Duodenal mucosa (tissue), 2 donors: ENCODE measurements at regions not wholly inside any gene's neighbourhood (a gene's known extent, or its start where the extent isn't known, plus 50 kb on each side); places are given as distances from the start of the nearest gene placed in this dataset.

Source experiments
- H3K27ac ChIP-seq: one replicate; pipeline ENCODE4 v1.7.0; 2013; ENCODE audit warnings: low read depth, low read length
- H3K27me3 ChIP-seq, 2 donors: one replicate each; pipeline ENCODE4 v1.7.0; 2013; ENCODE audit warnings: low read length in 2 of 2, control low read depth in 1 of 2; ENCODE audit not compliant: insufficient read depth in 2 of 2, control insufficient read depth in 1 of 2
- H3K36me3 ChIP-seq, 2 donors: one replicate each; pipeline ENCODE4 v1.7.0; 2013; ENCODE audit warnings: low read length in 2 of 2, control low read depth in 1 of 2; ENCODE audit not compliant: insufficient read depth in 2 of 2, control insufficient read depth in 1 of 2
- H3K4me1 ChIP-seq, 2 donors: one replicate each; pipeline ENCODE4 v1.7.0; 2013; ENCODE audit warnings: low read length in 2 of 2, control low read depth in 1 of 2; ENCODE audit not compliant: insufficient read depth in 2 of 2, control insufficient read depth in 1 of 2
- H3K4me3 ChIP-seq, 2 donors: one replicate each; pipeline ENCODE4 v1.7.0; 2013; ENCODE audit warnings: low read length in 2 of 2, low read depth in 1 of 2
- H3K9ac ChIP-seq, 2 donors: one replicate each; pipeline ENCODE4 v1.7.0; 2013; ENCODE audit warnings: low read length in 2 of 2, low read depth in 1 of 2
- H3K9me3 ChIP-seq, 2 donors: one replicate each; pipeline ENCODE4 v1.7.0; 2013; ENCODE audit warnings: low read length in 2 of 2, control low read depth in 1 of 2; ENCODE audit not compliant: control insufficient read depth in 1 of 2

- Histone ChIP-seq H3K27me3 (no peaks in the 10 kb centered on the region), H3K36me3 (no peaks in the 10 kb centered on the region), H3K4me1 (no peaks in the 10 kb centered on the region), H3K27ac (no peak overlapping the region), H3K9me3 (no peaks in the 10 kb centered on the region), H3K9ac (no peak overlapping the region), H3K4me3 (no peak overlapping the region)
Measured at GRCh38 chr1:177794376-177794991, 175.4 kb downstream of the SEC16B start.

DNA sequence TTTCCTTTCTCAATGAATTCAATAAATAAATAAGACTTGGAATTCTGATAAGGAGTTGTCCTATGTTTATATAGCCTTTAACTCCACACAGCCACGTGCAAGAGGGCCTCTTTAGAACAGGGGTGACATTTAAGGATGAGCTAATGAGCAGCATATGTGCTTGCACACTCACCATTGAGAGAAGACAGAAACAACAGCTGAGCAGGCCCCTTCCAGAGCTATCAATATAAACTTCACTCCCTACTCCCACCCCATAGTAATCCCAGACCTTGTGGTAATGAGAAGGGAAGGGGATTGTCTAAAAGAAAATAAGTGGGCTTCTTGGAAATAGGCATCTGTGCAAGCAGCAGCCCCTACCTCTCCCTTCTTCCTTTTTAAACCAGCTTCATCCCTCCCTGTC lies 176.0 kb downstream of the SEC16B start:
- Histone ChIP-seq H3K27ac (no peak overlapping the region), H3K9me3 (no peaks in the 10 kb centered on the region)

DNA sequence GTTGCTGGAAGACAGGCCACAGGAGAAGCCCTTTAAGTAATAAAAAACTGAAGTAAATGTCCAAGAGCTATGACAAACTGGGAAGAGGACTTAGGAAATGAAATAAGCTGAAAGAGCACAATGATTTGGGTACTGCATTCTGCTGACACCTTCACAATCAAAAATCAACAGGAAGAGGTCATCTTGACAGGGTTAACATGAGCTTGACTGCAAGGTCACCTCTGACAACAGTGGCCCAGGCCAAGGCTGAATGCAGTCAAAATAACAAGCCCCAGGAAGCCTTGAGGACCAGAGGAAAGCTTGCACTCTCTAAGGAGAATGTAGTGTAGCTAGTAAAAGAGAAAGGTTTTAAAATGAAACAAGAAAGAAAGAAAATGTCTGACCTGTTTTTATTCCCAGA lies 179.3 kb downstream of the SEC16B start:
- H3K36me3 ChIP-seq = no peaks in the 10 kb centered on the region
- no peak overlapping the region for H3K9ac ChIP-seq
- no peak overlapping the region for H3K4me3 ChIP-seq
- H3K27me3 ChIP-seq = no peaks in the 10 kb centered on the region
- H3K9me3 ChIP-seq = no peaks in the 10 kb centered on the region
- H3K4me1 ChIP-seq = no peaks in the 10 kb centered on the region
- no peak overlapping the region for H3K27ac ChIP-seq

More for the DNA sequence above, 176.0 kb downstream of the SEC16B start:
- Histone ChIP-seq H3K4me3 (no peak overlapping the region), H3K4me1 (no peaks in the 10 kb centered on the region), H3K9ac (no peak overlapping the region), H3K27me3 (no peaks in the 10 kb centered on the region), H3K36me3 (no peaks in the 10 kb centered on the region)

DNA sequence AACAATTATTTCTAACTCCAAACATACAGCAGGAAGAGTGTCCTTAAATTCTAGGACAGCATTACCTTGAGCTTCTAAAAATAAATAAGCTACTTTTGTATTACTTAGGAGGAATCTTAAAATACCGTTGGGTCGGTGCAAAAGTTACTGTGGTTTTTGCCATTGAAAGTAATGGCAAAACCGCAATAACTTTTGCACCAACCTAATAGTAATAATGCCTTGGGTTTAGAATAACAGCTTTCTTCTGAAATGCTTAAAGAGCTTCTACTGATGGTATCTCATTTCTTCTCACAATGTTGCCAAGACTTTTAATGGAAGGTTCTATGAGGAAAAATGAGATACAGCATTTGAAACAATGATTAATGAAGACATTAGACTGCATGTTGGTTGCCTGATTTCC lies 179.9 kb downstream of the SEC16B start:
- no peaks in the 10 kb centered on the region for H3K36me3 ChIP-seq
- H3K27me3 ChIP-seq = no peaks in the 10 kb centered on the region
- H3K4me1 ChIP-seq = no peaks in the 10 kb centered on the region
- no peak overlapping the region for H3K4me3 ChIP-seq
- no peaks in the 10 kb centered on the region for H3K9me3 ChIP-seq
- H3K27ac ChIP-seq = no peak overlapping the region
- no peak overlapping the region for H3K9ac ChIP-seq

DNA sequence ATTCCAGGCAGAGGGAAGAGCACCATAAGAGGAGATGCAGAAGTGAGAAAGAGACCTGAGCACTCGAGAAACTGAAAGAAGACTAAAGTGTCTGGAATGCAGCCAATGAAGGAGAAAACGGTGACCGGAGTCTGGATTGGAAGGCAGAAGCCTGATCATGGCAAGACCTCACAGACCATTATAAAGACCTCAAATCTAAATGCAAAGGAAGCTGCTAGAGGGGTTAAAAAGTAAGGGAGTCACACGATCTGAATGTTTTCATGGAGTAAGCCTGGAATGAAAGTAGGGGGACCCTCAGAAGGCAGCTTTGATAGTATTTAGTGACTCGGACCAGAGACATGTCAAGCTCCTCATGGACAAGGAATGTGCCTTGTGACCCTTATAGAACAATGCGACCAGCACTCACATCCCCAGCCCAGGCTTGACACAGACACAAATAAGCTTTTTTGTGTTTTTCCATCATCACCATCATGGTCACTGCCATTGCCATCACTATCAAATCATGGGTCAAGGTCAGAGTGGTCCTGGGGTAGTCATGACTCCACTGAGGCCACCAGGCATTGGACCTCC lies 183.6 kb downstream of the SEC16B start:
- no peaks in the 10 kb centered on the region for H3K9me3 ChIP-seq
- no peaks in the 10 kb centered on the region for H3K36me3 ChIP-seq
- H3K27ac ChIP-seq = no peak overlapping the region
- H3K9ac ChIP-seq = no peak overlapping the region
- H3K4me3 ChIP-seq = no peak overlapping the region
- no peaks in the 10 kb centered on the region for H3K4me1 ChIP-seq
- H3K27me3 ChIP-seq = no peaks in the 10 kb centered on the region

- H3K4me3 ChIP-seq = no peak overlapping the region
- H3K9ac ChIP-seq = no peak overlapping the region
- no peaks in the 10 kb centered on the region for H3K4me1 ChIP-seq
- H3K27me3 ChIP-seq = peaks cover 0 to 7% of the 10 kb centered on the region in 2 donors
- H3K9me3 ChIP-seq = no peaks in the 10 kb centered on the region
- H3K36me3 ChIP-seq = no peaks in the 10 kb centered on the region
- no peak overlapping the region for H3K27ac ChIP-seq
Measured at GRCh38 chr1:177784936-177785335, 184.9 kb downstream of the SEC16B start.

DNA sequence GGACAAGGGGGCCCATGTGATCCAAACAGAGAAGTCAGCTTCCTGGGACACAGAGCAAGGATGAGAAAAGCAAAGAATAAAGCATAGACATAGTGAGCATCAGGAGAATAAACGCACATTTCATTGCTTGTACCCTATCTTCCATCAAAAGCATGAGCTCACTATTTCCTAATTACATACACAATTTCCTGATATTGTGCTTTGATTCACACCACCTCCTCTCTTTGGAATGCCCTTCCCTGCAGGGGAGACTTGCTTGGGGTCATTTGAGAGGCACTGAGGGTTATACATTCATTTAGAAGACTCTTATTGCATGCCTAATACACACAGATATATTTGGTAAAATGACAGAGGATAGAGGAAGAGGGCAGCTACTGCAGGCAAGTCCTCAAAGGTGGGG lies 185.4 kb downstream of the SEC16B start:
- H3K4me1 ChIP-seq = no peaks in the 10 kb centered on the region
- H3K4me3 ChIP-seq = no peak overlapping the region
- H3K36me3 ChIP-seq = no peaks in the 10 kb centered on the region
- no peaks in the 10 kb centered on the region for H3K9me3 ChIP-seq
- no peak overlapping the region for H3K9ac ChIP-seq
- no peak overlapping the region for H3K27ac ChIP-seq
- H3K27me3 ChIP-seq = peaks cover 0 to 7% of the 10 kb centered on the region in 2 donors

GRCh38 chr1:177783051-177783450 lies 186.8 kb downstream of the SEC16B start:
- H3K9ac ChIP-seq = no peak overlapping the region
- no peaks in the 10 kb centered on the region for H3K4me1 ChIP-seq
- H3K27ac ChIP-seq = no peak overlapping the region
- no peak overlapping the region for H3K4me3 ChIP-seq
- no peaks in the 10 kb centered on the region for H3K36me3 ChIP-seq
- peaks cover 0 to 7% of the 10 kb centered on the region in 2 donors for H3K27me3 ChIP-seq
- H3K9me3 ChIP-seq = no peaks in the 10 kb centered on the region

- no peak overlapping the region for H3K9ac ChIP-seq
- no peak overlapping the region for H3K4me3 ChIP-seq
- H3K27ac ChIP-seq = no peak overlapping the region
- H3K9me3 ChIP-seq = no peaks in the 10 kb centered on the region
- peaks cover 0 to 7% of the 10 kb centered on the region in 2 donors for H3K27me3 ChIP-seq
- H3K4me1 ChIP-seq = no peaks in the 10 kb centered on the region
- no peaks in the 10 kb centered on the region for H3K36me3 ChIP-seq
Measured at GRCh38 chr1:177780096-177780700, 189.7 kb downstream of the SEC16B start.

DNA sequence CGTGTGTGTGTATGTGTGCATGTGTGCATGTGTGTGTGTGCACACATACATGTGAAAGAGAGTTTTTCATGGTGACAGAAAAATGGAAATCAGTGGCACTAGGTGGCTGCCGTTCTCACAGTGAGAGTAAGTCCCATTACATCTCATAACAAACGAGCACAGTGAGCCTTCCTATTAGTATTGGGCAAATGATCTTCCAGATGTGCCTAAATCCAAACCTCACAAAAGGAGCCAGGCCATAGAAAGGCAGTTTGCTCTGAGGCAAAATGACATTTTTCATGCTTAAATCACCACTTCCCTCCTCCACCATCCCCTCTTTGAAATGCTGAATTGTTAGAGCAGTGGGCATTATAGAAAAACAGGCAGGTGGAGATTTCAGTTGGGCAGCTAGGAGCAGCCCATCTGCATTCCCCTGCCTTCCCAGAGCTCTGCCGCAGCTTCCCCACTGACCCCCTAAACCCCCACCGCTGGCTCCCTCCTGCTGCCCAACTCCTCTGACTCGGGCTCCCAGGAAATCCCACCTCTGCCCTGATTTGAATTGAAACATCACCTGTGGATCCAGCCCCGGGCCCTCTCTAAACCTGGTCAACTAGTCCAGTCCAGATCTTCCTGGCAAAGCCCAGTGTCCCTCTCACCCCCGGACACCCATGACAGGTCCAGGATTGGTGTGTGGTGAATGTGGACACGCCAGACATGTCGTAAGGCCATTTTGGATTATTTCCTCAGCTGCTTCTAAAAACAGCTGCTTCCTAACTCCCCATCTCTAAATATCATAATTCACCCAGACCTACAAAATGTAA lies 190.5 kb downstream of the SEC16B start:
- no peak overlapping the region for H3K27ac ChIP-seq
- H3K9ac ChIP-seq = no peak overlapping the region
- peaks cover 0 to 7% of the 10 kb centered on the region in 2 donors for H3K27me3 ChIP-seq
- no peaks in the 10 kb centered on the region for H3K36me3 ChIP-seq
- no peaks in the 10 kb centered on the region for H3K4me1 ChIP-seq
- H3K4me3 ChIP-seq = no peak overlapping the region
- peaks cover 0 to under 1% of the 10 kb centered on the region in 2 donors for H3K9me3 ChIP-seq
